HG02571 (cell line): ENCODE measurements at regions not wholly inside any gene's neighbourhood (a gene's known extent, or its start where the extent isn't known, plus 50 kb on each side); places are given as distances from the start of the nearest gene placed in this dataset.
"Not testable (repeated sequence)": the region's sequence is repeated elsewhere in the genome, so short reads cannot be mapped to it uniquely, and the experiment has no call there.

Experiments used
- ATAC-seq: cut with Tn5 transposase; IDR thresholded peaks from one replicate; pipeline ENCODE4 v1.9.1; 2021; ENCODE audit warnings: mild to moderate bottlenecking, moderate library complexity; ENCODE audit not compliant: unreplicated experiment

DNA sequence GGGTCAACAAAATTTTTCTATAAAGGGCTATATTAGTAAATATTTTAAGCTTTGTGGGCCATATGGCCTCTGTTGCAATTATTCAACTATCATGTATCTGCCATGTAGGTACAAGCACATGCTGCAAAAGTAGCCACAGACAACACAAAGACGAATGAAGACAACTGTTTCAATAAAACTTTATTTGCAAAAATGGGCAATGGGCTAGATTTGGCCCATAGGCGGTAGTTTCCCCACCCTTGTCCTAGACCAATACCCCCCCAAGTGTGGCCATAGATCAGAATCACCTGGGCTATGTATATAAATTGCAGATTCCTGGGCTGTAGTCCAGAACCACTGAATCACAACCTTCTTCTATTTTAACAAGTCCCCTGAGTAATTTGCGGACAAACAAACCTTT, 331.0 kb upstream of the PSMD7 start:
- ATAC-seq: no peak

DNA sequence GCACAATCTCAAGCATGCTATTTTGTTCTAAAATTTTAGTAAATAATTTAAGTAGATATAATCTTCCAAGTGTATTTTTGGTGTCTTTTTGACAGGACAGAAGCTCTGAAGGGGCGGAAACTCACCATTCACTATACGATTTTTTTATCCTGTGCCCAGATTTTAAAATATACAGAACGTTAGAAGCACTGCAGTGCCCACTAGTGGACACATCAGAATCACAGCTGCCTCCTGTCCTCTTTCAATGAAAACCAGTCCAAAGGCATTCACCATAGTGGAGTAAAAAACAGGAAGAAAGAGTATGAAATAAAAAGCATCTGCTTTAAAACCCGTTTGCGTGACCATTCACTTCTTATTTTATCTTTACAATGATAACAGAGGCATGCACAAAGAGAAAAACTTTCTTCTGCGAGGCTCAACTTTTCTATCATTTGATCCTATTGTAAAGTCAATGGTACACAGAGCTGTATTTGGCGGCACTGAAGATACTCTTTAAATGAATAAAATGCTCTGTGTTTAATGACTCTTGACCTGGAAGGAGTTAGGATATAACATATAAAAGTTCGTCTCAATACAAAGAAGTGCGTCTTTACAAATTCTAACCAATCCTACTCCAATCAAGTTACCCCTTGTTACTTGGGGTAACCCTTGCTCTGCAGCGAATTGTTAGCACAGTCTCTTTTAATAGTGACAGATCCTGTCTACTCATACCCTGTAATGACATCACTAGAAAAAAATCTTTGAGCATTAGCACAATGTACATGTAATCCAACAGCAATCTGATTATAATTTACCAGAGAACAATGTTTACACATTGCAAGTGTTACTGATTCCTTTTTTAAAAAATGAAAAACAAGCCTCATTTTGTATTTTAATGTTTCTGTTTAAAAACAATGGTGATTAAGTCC, 339.8 kb upstream of the PSMD7 start:
- no peak for ATAC-seq

DNA sequence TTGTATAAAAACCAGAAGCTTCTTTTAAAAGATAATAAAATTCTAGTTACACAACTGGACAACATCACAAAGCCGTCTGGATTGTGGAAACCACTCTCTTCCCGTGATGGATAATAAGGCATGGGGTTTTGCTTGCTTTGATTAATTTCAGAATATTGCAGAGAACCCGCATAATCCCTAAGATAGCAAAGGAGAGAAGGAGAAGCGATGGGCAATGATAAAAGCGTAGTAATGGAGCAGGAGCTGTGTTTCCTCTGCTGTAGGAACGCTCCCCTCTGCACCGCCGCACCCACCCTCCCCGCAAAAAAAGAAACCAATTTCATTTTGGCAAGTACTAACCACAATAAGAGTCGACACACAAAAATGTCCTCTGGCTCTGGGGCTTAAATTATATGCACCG, 340.9 kb upstream of the PSMD7 start:
- no peak for ATAC-seq

DNA sequence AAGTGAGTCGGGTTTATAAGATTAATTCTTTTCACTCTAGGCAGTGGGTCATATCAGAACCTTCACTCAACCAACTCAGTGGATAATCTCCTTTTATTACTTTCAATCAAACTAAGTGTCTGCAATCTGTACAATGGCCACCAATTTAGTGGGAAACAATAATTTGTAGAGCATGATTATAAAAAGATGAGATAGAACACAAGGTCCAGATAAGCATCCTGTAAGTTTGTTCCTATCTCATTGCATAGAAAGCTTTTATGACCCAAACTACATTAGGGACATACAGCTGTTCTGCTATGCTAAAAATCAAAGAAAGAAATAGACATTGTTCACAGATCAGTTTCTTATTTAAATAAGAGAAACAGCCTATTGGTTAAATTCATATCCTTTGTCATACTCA, 341.4 kb upstream of the PSMD7 start:
- no peak for ATAC-seq

DNA sequence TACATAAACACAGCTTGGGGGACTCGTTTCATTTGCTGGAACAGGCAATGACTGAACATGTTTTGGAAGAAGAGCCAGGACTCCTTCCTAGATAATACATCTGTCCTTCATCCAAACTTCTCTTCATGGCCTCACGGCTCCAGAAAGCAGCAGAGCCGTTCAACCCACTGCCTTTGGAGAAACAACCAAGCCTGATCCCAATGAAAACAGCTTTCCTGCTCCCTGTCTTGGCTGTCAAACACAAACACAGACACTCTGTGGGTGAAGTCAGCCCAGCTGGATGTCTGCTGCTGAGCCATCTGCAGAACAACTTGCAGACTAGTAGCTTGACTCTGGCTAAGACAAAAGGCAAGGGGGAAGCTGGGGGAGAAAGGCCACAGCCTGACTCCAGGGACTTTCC, 345.1 kb upstream of the PSMD7 start:
- ATAC-seq: no peak

DNA sequence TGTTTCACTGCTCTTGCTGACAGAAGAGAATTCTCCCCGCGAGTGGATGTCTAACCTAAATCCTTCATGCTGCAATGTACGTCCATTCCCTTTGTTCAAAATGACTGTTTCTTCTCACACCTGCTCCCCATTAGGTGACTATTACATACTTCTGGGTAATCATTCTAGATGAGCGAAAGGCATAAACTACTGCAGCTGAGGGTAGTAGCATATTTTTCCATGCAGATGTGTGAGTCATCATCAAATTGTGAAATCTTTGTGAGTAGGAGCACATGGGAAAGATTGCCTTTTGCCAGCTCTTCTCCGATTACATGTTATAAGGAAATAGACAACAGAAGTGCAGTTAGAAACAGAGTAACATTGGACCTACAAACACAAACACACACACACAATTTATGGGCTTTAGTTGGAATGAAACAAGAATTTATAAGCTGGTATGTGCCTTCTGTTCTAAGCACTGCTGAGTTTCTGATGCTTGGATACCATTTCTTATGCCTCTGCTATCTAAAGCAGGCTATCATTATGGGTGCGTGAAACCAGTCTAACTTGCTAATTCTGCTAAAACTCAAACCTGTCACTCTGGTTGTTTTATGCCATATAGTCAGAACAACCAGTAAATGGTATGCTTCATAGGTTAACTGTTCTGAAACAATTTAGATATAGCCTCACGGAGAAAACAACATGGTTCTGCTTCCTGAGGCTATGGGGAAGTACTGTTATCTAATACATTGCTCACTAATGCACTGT, 346.9 kb upstream of the PSMD7 start:
- ATAC-seq: no peak

DNA sequence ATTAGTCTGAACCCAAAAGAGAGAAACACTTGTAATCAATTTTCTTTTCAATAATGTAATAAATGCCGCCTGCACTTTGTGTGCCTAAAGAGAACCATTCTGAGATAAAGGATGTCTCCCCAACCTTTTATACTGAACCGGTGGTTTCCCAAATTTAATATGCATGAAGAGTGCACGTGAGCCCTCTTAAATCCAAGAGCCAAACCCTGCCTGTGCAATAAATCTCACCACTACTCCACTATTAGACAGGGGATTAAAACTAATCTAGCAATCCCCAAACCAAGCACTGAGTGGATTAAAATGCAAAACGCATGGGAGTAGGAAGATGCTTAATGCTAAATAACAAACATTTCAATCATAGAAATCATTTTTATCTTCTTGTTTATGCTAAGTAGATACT, 351.0 kb upstream of the PSMD7 start:
- no peak for ATAC-seq

DNA sequence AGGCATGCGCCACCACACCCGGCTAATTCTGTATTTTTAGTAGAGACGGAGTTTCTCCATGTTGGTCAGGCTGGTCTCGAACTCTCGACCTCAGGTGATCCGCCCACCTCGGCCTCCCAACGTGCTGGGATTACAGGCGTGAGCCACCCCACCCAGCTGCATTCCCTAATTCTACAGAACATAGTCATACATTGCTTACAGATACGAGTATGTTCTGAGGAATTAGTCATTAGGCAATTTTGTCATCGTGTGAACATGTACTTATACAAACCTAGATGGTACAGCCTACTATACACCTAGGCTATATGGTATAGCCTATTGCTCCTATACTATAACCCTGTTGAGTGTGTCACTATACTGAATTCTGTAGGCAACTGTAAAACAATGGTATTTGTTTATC, 353.4 kb upstream of the PSMD7 start:
- not testable (repeated sequence) for ATAC-seq

DNA sequence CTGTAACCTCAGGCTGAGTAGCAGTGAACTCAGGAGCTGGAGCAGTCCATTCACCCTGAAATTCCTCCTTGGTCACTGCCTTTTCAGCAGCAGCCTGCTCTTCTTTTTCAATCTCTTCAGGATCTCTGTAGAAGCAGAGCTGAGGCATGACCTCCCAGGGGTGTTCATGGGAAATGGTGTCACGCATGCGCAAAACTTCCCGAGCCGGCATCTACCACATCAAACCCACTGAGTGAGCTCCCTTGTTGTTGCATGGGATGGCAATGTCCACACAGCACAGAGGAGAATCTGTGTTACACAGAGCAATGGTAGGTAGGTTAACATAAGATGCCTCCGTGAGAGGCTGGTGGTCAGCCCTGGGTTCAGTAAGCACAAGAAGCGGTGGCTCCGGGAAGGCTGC, 355.8 kb upstream of the PSMD7 start:
- ATAC-seq: not testable (repeated sequence)

DNA sequence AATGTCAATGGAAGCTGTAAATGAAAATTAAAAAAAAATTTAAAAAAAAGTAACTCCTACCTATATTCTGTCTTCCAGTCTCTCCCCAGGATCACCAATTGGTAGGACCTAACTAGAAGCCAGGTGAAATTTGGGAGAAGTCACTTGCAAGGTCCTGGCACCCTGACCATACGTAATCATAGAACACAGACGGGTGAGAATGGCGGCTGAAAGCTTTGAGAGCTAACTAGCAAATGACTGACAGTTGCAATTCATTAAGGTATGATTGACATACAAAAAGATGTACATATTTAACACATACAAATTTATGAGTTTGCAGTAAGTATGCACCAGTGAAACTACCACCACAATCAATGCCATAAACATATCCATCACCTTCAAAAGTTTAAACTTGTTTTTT, 372.7 kb upstream of the PSMD7 start:
- no peak for ATAC-seq

DNA sequence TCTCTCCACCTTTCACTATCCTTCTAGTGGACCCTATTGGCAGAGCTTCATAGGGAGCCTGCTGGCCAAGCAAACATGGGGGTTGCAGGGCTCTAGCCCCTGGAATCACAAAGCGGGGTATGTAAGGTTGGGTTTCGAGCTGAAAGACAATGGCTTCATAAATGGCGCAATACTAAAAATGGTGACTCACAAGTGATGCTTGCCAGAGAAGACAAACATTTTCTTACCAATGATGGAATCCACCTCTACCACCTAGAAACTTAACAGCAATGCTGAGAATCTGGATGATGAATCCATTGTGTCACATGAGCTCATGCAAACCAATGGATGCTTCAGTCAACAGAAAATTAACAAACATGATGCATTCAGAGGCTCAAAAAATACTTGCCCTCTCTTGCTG, 375.3 kb upstream of the PSMD7 start:
- ATAC-seq: no peak

DNA sequence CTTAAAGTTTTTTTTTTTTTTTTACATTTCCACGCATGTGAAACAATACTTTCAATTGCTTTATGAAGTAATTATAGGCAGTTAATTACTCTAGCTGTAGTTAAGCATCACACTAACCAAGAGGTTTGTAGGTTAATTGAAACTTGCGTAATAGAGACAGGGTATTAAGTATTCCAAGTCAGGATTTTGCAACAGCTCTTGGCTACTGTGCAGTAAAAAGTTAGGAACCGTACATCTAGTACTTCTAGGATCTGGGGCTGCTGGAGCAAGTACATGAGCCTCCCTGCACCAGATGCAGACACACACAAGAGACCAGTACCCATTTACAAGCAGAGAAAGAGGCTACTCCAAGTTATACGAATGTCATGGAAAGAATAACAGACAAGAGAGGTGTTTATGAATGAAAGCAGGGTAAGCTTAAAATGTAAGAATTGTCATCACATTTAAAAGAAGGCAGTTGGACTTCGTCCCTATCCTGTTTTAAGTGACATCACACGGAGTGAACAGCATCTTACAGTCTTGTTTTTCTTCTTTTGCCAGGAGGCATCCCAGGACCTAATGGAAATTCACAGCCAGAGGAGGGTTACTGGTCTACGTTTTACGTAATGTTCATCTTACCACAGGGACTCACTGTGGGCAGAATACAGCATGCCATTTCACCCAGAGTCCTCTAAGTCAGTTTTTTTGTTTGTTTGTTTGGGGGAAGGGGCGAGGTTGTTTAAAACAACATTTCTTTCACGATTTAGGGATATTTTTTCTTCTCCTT, 379.6 kb upstream of the PSMD7 start:
- no peak for ATAC-seq

DNA sequence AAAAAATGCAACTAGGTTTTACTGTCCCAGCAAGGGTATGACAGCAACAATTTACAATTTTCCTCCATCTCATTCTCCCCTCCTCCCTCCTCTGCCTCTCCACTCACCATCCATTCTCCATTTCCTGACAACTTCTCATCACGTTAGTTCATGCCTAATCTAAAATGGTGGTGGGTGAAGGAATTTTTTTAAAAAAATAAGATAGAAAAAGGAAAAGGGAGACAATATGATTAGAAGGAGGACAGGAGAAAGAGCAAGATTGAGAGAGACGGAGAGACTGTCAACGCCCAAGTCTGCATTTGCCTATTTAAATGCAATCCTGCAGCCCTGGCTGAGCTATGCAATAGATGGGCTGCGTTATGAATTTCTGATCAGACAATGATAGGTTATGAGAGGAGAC, 380.7 kb upstream of the PSMD7 start:
- no peak for ATAC-seq

DNA sequence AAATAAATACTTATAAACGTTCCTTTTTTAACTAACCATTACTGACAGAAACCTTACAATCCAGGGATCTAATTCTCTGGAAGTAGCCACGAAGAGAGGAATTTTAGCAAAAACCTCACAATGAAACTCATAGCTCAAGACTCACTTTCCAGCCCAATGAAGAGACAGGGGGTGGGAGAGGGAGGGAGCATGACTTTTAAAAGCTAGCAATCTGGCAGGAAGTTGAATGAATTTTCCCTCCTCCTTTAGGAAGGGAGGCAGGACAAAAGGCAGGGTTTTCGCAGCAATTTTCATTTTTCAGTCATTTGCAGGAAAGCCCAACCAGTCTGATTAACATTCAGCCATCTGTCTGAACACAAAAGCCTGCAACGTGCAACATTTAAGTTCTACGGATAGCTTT, 381.5 kb upstream of the PSMD7 start:
- ATAC-seq: no peak

DNA sequence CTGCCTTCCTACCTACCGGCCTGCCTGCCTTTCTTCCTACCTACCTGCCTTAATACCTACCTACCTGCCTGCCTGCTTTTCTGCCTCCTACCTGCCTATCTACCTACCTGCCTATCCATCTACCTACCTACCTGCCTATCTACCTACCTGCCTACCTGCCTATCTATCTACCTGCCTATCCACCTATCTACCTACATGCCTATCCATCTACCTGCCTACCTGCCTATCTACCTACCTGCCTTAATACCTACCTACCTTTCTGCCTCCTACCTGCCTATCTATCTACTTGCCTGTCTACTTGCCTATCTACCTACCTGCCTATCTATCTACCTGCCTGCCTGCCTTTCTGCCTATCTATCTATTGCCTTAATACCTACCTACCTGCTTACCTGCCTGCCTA, 383.8 kb upstream of the PSMD7 start:
- no peak for ATAC-seq

DNA sequence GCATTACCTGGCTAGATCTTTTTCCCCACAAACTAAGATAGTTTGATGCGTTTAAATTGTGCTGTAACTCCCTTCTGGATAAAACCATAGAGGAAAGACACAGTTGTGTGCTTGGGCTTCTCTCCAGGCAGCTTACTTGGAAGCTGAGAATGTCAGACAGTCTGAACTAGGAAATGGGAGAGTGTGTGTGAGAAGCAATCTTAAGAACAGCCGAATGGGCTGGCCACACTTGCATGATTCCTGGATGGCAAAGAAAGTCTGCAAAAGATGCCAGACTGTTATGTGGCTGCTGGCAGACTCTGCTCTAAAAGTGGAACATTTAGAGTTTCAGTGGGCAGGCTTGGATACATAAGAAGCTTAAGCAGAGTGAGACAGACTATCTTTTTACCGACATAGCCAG, 384.3 kb upstream of the PSMD7 start:
- ATAC-seq: no peak

DNA sequence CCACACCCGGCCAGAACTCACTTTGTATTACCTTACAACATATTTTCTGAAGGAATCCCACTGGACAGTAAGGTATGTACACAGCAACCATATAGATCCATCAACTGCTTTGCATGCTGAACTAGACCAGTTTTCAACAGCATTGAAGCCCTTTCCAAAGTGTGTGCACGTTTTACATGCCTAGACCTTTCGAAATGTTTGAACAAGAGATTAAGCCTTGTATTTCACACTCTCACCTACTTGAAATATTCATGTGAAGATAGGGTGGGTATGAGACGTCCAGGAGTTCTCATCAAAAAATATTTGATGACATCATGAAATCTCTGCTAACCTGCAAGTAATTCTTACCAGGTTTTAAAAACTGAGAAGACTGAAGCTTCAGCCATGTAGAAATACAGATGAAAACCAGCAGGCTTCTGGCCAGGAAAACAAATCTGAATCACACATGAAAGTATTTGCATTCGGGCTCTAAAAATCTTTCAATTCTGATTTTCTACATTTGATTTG, 387.0 kb upstream of the PSMD7 start:
- ATAC-seq: no peak

DNA sequence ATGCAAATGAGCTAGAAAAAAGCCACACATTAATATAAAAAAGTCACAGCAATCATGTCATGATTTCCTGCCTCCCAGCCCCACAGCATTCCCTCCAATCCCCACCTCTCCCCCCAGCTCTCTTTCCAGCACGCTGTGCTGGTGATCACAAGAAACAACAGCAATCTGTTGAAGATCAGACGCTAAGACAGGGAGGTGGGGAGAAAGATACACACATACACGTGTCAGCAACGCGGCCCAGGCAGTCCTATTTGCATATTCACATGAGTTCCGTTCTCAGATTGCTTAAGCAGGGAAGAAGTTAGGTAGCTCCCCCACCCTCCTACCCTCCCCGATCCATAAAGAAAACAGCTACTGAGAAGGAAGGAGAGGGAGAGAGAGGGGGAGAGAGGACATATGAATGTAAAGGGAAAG, 405.5 kb upstream of the PSMD7 start:
- ATAC-seq: no peak

DNA sequence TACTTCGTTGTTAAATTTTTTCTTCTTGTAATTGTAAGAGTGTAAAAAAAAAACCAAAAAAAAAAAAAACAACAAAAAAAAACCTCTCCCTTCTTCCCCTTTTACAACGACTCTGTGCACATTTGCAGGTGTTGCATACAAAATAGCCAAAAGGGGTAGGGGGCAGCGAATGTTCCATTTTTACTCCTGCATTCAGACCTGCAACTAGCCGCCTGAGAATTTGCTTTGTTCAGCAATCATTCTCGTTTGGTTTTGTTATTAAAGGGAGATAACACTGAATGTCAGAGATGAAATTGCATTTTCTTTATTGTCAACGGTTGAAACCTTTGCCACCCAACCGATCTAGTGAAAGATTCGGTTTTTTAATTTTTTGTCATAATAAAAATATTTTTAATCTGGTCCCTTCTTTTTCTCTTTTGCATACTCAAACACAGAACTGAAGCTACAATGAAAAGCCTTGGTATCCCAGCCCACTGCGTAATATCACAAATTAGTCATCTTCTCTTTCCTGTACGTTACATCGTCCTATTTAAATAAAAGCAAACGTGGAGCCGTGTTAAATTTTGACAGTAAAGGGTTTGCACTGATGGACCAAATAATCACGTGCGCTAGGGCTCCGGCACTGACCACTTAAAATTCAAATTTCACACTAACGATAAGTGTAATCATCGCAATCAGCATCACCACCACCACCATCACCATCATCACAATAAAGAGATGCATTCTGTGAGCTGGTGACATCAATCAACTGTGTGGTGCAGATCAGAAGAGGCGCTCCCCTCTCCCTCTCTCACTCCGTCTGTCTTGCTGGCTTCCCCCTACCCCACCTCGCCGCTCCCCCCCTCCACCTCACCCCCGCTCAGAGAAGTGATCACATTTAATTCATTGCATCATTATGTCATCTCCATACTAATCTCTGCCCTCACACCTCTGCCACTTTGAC, 406.2 kb upstream of the PSMD7 start:
- ATAC-seq: no peak

DNA sequence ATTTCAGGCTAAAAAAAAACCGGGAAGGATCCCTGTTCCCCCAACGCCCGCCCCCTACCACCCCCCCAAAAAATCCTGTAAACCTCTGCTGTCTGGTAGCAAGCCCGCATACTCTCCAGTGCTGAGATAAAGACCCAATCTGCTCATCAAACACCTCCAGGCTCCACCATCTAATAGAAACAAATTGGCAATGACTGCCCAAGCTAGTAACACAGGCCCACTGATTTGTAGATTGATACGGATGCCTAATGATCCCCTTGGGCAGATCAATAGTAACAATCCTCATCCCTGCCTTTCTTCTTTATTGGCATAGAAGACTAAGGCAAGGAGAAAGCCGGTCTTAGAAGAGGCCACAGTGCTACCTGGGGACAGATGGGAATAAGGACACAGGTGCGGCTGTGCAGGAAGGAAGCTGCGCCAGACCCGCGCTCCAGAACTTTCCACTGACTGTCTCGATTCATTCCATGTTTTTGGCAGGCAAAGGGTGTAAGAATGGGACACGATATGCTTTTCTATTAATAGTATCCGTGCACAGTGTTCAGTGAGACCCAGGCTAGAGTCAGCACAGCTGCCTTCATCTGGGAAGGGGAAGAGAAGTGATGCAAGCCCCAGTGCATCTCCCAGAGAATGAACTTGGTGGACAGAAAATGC, 407.6 kb upstream of the PSMD7 start:
- ATAC-seq: no peak
